NCI-H146 (cell line): ENCODE measurements at regions not wholly inside any gene's neighbourhood (a gene's known extent, or its start where the extent isn't known, plus 50 kb on each side); places are given as distances from the start of the nearest gene placed in this dataset.

Source experiments
- DNase-seq: peaks from one replicate; lab custom pipeline; 2025; lab: John Stamatoyannopoulos, UW

GRCh38 chr9:86529496-86530275 lies 175.5 kb upstream of the TUT7 start:
- no peak for DNase-seq

DNA sequence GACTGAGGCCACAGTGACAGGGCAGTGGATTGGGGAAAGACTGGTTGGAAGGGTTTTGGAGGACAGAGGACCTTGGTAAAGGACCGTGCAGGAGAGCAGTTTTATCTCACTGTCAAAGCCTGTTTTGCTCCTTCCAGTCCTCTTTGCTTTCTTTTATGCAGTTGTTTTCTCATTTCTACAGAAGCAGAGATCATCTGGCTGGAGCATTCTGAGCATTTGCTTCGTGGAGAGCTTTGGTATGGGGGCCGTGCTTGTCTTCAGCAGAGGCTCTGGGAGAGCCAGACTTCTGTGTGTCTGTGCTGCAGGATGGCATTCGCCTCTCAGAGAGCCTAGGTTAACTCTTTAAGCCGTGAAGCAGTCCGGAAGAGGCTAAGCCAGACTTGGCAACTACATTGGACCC lies 171.8 kb upstream of the TUT7 start:
- no peak for DNase-seq

DNA sequence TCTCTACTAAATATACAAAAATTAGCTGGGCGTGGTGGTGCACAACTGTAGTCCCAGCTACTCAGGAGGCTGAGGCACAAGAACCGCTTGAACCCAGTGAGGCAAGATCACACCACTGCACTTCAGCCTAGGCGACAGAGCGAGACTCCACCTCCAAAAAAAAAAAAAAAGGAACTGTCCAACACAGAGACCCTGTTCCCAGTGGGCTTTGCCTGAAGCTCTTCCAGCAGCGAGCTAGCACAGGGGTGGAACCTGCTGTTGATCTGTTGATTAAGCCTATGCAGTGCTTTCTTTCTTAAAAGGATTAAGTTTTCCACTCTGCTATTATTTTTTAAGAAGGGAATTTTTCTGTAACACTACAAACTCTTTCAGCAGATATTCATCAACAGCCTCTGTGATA lies 171.0 kb upstream of the TUT7 start:
- DNase-seq: no peak

DNA sequence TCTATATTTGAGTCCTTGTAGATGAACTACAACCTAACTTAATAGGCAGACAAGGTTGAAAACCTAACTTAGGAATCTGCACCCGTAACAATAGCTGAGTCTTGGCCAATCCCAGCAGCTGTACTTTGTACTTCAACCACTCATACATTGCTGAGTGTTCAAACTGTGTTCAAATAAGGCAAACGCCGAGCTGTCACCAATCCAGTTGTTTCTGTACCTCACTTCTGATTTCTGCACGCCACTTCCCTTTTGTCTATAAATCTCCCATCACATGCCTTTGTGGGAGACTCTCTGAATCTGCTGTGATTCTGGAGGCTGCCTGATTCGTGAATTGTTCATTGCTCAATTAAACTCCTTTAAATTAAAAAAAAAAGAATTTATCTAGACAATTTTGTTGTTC lies 167.8 kb upstream of the TUT7 start:
- no peak for DNase-seq

DNA sequence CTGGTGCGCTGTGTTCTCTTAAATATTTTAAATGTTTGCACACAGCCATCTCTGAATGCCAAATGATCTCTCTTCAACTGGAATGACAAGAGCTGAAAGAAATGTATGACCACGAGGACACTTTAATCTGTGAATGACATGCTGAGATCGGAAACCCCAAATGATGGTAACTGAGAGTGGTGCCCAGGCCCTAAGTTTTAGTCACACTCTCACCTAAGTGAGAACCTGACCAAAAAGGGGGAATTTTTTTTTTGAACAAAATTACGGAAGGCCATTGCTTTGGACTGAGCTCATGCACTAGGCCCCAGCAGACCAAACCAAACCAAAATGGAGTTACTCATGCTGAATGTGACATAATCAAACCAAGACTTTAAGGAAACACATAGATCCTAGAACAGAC lies 167.1 kb upstream of the TUT7 start:
- DNase-seq: no peak

GRCh38 chr9:86519066-86519615 lies 164.9 kb upstream of the TUT7 start:
- no peak for DNase-seq

- DNase-seq: no peak
Observed at GRCh38 chr9:86517475-86517874, 163.3 kb upstream of the TUT7 start.

- no peak for DNase-seq
Observed at GRCh38 chr9:86516564-86516963, 162.4 kb upstream of the TUT7 start.

DNA sequence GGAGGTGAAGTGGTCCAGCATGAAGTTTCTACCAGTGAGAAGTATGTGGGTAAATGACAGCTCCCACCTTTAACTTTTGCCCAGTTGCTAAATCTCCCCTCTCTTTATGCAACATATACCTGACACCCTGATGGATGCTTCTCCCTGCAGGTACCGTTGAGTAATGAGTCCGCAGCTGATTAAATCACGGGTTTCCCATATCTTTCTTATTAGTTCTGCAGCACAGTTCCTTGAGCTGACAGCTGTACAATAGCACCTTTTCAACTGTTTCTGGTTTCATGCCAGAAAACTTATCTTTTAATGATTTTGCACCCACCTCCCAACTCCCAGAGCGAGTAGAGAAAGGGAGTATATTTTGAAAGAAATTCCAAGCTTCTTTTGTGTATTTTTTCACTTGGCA lies 161.0 kb upstream of the TUT7 start:
- no peak for DNase-seq

- DNase-seq: no peak
Observed at GRCh38 chr9:86513429-86513828, 159.2 kb upstream of the TUT7 start.

DNA sequence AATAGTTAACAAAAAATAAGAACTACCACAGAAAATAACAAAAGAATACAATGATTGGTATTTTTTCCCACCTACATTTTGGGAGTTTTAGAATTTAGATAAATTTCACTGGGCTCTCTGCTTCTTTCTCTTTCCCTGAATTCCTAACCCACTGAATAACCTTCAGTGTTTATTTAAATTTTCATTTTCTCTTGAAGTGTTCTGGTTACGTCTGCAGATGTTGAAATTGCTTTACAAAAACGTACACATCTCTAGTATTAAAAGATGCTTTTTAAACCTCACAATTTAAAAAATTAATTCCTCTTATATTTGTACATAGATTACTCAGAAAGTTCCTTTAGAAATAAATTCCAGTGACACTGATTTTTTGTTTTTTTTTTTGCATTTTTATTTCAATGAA lies 158.7 kb upstream of the TUT7 start:
- DNase-seq: no peak

GRCh38 chr9:86511614-86512360 lies 157.6 kb upstream of the TUT7 start:
- no peak for DNase-seq

- DNase-seq: no peak
Observed at GRCh38 chr9:86508208-86508903, 154.1 kb upstream of the TUT7 start.

- DNase-seq: no peak
Observed at GRCh38 chr9:86507212-86507630, 153.0 kb upstream of the TUT7 start.

- DNase-seq: no peak
Observed at GRCh38 chr9:86503942-86504341, 149.7 kb upstream of the TUT7 start.

DNA sequence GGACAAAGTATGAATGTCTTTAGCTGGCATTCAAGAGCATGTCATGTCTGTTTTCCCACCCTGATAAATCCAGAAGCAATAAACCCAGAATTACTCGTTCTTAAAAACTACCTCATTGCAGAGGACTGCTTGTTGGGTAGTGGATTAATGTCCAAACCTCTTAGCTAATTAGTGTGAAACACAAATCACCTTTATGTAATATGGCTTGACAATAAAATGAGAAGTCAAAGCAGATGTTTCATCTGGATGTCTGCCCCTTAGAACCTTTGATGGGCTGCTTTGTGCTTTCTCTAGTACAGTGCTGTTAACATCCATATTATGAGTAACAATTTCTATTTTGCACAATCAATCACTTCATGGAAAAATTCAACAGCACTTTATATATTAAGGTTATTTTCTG lies 149.1 kb upstream of the TUT7 start:
- DNase-seq: no peak

DNA sequence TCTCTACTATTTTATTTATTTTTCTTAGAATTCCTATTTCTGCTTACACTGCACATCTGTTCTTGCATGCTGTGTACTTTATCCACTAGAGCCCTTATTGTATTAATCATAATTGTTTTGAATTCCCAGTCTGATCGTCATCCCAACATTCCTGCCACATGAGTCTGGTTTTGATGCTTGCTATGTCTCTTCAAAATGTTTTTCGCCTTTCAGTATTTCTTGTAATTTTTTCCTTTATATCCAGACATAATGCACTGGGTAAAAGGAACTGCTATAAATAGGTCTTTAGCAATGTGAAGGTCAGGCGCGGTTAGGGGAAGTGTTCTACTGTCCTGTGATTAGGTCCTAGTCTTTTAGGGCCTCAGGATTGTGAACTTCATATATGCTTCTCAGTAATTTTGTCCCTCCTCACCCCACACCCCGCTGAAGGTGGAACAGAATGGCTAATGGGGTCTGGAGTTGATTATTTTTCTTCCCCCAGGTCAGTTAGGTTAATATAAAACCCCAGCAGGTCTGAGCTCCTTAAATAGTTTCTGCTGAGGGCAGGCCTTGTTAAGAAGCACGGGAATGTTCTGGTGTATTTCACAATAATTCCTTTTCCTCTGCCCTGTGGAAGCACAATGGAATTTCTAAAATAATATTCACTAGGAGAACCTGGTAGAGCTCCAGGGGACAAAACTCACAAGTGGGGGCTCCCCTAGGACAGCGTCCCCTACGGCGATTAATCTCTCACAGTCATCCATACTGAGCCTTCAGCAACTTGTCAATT lies 146.6 kb upstream of the TUT7 start:
- no peak for DNase-seq

DNA sequence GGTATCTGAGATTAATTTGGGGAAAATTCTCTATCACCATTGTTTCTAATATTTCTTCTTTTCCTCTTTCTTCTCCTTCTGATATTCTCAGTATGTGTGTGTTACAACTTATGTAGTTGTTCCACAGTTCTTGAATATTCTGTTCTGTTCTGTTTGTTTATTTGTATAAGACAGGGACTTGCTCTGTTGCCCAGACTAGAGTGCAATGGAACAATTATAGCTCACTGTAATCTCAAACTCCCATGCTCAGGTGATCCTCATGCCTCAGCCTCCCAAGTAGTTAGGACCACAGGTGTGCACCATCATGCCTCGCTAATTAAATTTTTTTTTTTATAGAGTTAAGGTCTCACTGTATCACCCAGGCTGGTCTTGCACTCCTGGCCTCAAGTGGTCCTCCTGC lies 145.8 kb upstream of the TUT7 start:
- no peak for DNase-seq

DNA sequence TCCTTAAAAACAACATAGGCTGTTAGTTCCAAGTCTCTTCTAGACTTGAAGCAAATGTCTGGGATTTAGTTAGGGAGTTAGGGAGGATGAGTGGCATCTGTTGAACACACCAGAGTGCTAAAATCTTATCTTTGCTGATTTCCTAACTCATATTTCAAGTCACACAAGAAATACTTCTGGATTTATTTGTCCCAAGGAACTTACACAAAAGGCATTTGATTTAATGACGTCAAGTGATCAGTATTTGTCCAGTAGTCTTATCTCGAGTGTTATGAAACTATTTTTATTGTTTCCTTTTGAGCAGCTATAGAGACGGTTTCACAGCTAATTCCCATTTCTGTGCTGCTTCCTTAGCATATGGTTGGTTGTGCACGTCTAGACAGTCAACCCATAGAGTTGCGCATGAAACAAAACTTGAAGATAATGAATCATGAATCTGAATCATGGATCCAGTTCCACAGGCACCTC lies 140.5 kb upstream of the TUT7 start:
- DNase-seq: no peak

DNA sequence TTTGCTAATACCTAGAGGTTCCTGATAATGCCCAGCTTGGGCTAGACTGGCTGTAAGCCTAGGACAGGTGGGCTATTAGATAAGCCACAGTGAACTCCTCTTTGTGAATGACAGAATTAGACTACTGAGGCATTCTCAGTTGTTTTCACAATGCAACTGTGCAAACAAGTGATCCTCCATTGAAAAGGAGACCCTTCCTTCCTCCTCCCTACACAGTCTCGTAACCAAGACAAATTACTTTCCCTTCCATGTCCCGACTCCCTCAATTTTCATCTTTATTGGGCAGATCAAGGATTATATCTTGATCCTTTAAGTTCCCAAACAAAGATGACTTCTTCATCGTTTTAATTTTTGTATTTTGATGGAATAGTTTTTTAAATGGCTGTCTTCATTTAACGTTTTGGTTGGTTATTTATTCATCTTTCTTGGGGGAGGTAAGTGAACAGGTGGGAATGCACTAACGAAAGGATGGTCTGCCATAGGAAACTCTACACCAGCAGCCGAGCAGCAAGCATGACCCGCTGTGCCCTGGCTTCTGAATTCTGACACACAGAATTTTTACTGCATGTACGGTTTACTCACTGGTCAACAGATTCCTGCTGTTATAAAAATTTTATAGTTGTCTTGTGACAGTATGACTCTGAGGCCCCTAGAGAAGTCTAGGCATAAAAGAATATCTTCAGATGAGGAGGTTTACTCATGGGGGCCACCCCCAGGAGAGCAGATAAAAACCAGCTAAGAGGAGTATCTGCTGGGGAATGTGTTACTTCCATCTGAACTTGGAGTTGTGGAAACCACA lies 137.5 kb upstream of the TUT7 start:
- no peak for DNase-seq

DNA sequence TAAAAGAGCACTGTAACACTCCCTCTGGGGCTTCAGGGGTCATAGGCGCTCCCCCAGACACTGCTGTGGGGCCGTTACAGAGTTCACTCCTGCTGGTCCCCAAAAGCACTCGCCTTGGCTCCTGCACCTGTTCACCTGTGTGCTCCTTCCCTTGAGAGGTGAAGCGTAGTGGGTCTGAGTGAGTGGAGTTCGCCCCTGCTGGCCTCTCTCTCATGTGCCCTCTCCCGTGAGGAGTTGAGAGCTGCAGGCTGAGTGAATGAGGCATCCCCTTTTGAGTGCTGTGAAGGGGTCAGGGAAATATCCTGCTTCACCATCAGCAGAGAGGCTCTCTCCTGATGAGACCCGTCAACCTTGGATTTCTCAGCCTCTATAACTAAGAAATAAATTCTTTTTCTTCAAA lies 134.6 kb upstream of the TUT7 start:
- DNase-seq: no peak
